Trophoblast cell (in vitro differentiated cells and primary cell): ENCODE measurements at regions not wholly inside any gene's neighbourhood (a gene's known extent, or its start where the extent isn't known, plus 50 kb on each side); places are given as distances from the start of the nearest gene placed in this dataset.

ENCODE experiments used
- DNase-seq, 2 donors: peaks; one replicate each; pipeline ENCODE4 v3.0.0-alpha.2; 2016
- H2AFZ ChIP-seq: 2 replicates; pipeline ENCODE4 v1.6.1; 2013; ENCODE audit warnings: low read length, moderate library complexity, mild to moderate bottlenecking; ENCODE audit not compliant: insufficient read depth, poor library complexity
- H2AK5ac ChIP-seq: 2 replicates; pipeline ENCODE4 v1.6.1; 2013; ENCODE audit warnings: mild to moderate bottlenecking, low read length
- H2BK120ac ChIP-seq: 2 replicates; pipeline ENCODE4 v1.6.1; 2013; ENCODE audit warnings: low read length, mild to moderate bottlenecking, moderate library complexity; ENCODE audit not compliant: insufficient read depth, poor library complexity
- H2BK12ac ChIP-seq: 2 replicates; pipeline ENCODE4 v1.6.1; 2013; ENCODE audit warnings: mild to moderate bottlenecking, low read length, moderate library complexity
- H2BK5ac ChIP-seq: 2 replicates; pipeline ENCODE4 v1.6.1; 2013; ENCODE audit warnings: low read length, low read depth, moderate library complexity, mild to moderate bottlenecking; ENCODE audit not compliant: poor library complexity
- H3K14ac ChIP-seq: 2 replicates; pipeline ENCODE4 v1.6.1; 2013; ENCODE audit warnings: mild to moderate bottlenecking, low read length
- H3K18ac ChIP-seq: 2 replicates; pipeline ENCODE4 v1.6.1; 2013; ENCODE audit warnings: mild to moderate bottlenecking, low read length
- H3K23ac ChIP-seq: 2 replicates; pipeline ENCODE4 v1.6.1; 2013; ENCODE audit warnings: low read length
- H3K27ac ChIP-seq: 2 replicates; pipeline ENCODE4 v1.5.1; 2013; ENCODE audit warnings: low read depth, mild to moderate bottlenecking, inconsistent platforms, low read length, moderate library complexity
- H3K27me3 ChIP-seq: 2 replicates; pipeline ENCODE4 v1.6.1; 2013; ENCODE audit warnings: inconsistent platforms, mild to moderate bottlenecking, low read length, moderate library complexity; ENCODE audit not compliant: insufficient read depth
- H3K36me3 ChIP-seq, 2 experiments: 1 replicate in 1 of 2; 2 replicates in 1 of 2; pipeline ENCODE4 v1.6.1; 2013; ENCODE audit warnings: low read length in 2 of 2, mild to moderate bottlenecking in 2 of 2, moderate library complexity in 1 of 2; ENCODE audit not compliant: insufficient read depth in 2 of 2, control insufficient read depth in 1 of 2
- H3K4ac ChIP-seq: 2 replicates; pipeline ENCODE4 v1.6.1; 2013; ENCODE audit warnings: low read depth, mild to moderate bottlenecking, low read length, moderate library complexity
- H3K4me1 ChIP-seq, 2 experiments: 1 replicate in 1 of 2; 2 replicates in 1 of 2; pipeline ENCODE4 v1.6.1; 2013; ENCODE audit warnings: low read length in 2 of 2, mild to moderate bottlenecking in 2 of 2, moderate library complexity in 1 of 2; ENCODE audit not compliant: insufficient read depth in 2 of 2, control insufficient read depth in 1 of 2
- H3K4me2 ChIP-seq: 2 replicates; pipeline ENCODE4 v1.6.1; 2013; ENCODE audit warnings: inconsistent platforms, mild to moderate bottlenecking, low read length, moderate library complexity
- H3K4me3 ChIP-seq: 2 replicates; pipeline ENCODE4 v1.5.1; 2013; ENCODE audit warnings: mild to moderate bottlenecking, low read depth, low read length, inconsistent platforms
- H3K79me1 ChIP-seq: one replicate; pipeline ENCODE4 v1.6.1; 2013; ENCODE audit warnings: low read length
- H3K79me2 ChIP-seq: 2 replicates; pipeline ENCODE4 v1.6.1; 2013; ENCODE audit warnings: low read length, mild to moderate bottlenecking; ENCODE audit not compliant: control insufficient read depth, insufficient read depth, poor library complexity
- H3K9ac ChIP-seq: 2 replicates; pipeline ENCODE4 v1.6.1; 2013; ENCODE audit warnings: mild to moderate bottlenecking, low read length
- H3K9me3 ChIP-seq: 2 replicates; pipeline ENCODE4 v1.6.1; 2013; ENCODE audit warnings: low read depth, mild to moderate bottlenecking, control low read depth, inconsistent platforms, low read length; ENCODE audit not compliant: insufficient read depth
- H4K12ac ChIP-seq: 2 replicates; pipeline ENCODE4 v1.6.1; 2013; ENCODE audit warnings: low read depth, mild to moderate bottlenecking, low read length, moderate library complexity
- H4K8ac ChIP-seq: 2 replicates; pipeline ENCODE4 v1.6.1; 2013; ENCODE audit warnings: low read depth, mild to moderate bottlenecking, low read length, moderate library complexity
- H4K91ac ChIP-seq: one replicate; pipeline ENCODE4 v1.6.1; 2013; ENCODE audit warnings: low read depth, mild to moderate bottlenecking, low read length, moderate library complexity
- WGBS: extraction: QIAGEN DNeasy Blood & Tissue Kit; methylation state at CpG from one replicate; pipeline ENCODE4 v1.1.7; 2013; ENCODE audit warnings: missing lambda C conversion rate; ENCODE audit not compliant: insufficient read length, insufficient coverage; ENCODE audit errors: extremely low coverage; 5-methylcytosine and 5-hydroxymethylcytosine counted together

DNA sequence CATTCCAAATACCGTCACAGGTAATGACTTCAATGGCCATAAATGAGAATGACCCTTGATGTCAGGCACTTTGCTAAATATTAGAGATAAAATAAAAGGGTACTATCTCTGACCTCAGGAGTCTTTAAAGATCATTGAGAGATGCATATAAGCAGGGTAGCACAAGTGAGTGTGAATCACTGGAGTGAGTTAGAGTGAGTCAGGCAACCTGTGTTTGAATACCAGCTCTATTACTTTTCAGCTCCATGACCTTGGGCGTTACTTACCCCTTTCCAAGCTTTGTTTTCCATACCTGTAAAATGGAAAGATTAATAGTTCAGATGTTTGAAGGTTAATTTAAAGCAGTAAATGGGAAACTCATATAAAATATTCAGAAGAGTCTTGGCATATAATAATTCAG, 1058.0 kb upstream of the ADGRL4 start:
- Histone ChIP-seq H3K4me2 (no peak overlapping the region), H2BK12ac (no peak overlapping the region), H3K79me2 (no peaks in the 10 kb centered on the region), H2BK5ac (no peak overlapping the region), H2AK5ac (no peak overlapping the region), H3K27me3 (no peaks in the 10 kb centered on the region), H3K27ac (no peak overlapping the region), H4K91ac (no peak overlapping the region), H2BK120ac (no peak overlapping the region), H3K18ac (no peak overlapping the region), H3K36me3 (no peaks in the 10 kb centered on the region), H3K23ac (no peak overlapping the region), H3K4ac (no peak overlapping the region), H3K79me1 (no peaks in the 10 kb centered on the region), H3K4me1 (no peaks in the 10 kb centered on the region), H3K4me3 (no peak overlapping the region), H4K8ac (no peak overlapping the region), H3K9me3 (no peaks in the 10 kb centered on the region), H3K9ac (no peak overlapping the region), H3K14ac (no peak overlapping the region), H2AFZ (no peak overlapping the region), H4K12ac (no peak overlapping the region)
- DNase-seq: no peak
- WGBS: no CpG with 5 or more reads among the region's 2 CpGs

DNA sequence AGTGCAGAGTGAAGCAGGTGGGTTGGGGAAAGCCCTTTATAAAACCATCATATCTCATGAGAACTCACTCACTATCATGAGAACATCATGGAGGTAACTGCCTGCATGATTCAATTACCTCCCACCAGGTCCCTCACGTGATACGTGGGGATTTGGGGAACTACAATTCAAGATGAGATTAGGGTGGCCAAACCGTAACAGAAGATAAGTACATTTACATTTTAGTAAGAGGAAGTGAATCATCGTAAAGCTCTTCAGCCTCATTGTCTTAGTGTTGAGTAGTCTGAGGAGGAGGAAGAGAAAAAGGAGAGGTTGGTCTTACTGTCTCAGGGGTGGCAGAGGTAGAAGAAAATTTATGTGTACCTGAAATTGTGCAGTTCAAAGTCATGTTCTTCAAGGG, 1053.4 kb upstream of the ADGRL4 start:
- Histone ChIP-seq H3K18ac (no peak overlapping the region), H3K79me1 (no peaks in the 10 kb centered on the region), H3K4me1 (no peaks in the 10 kb centered on the region), H3K36me3 (no peaks in the 10 kb centered on the region), H3K4me3 (no peak overlapping the region), H2BK12ac (no peak overlapping the region), H3K9me3 (no peaks in the 10 kb centered on the region), H4K12ac (no peak overlapping the region), H3K27ac (no peak overlapping the region), H3K9ac (no peak overlapping the region), H2AK5ac (no peak overlapping the region), H2BK5ac (no peak overlapping the region), H4K91ac (no peak overlapping the region), H3K4ac (no peak overlapping the region), H3K79me2 (no peaks in the 10 kb centered on the region), H3K23ac (no peak overlapping the region), H3K14ac (no peak overlapping the region), H2AFZ (no peak overlapping the region), H3K4me2 (no peak overlapping the region), H2BK120ac (no peak overlapping the region), H3K27me3 (no peaks in the 10 kb centered on the region), H4K8ac (no peak overlapping the region)
- DNase-seq: no peak
- WGBS: no CpG with 5 or more reads among the region's 4 CpGs

GRCh38 chr1:80056179-80056578, 1049.6 kb upstream of the ADGRL4 start:
- no peak overlapping the region for H4K91ac ChIP-seq
- no peak overlapping the region for H3K27ac ChIP-seq
- H2AFZ ChIP-seq: no peak overlapping the region
- no peak overlapping the region for H4K12ac ChIP-seq
- H3K18ac ChIP-seq: no peak overlapping the region
- H3K79me1 ChIP-seq: no peaks in the 10 kb centered on the region
- no peaks in the 10 kb centered on the region for H3K79me2 ChIP-seq
- no peak overlapping the region for H3K23ac ChIP-seq
- no peak overlapping the region for H3K9ac ChIP-seq
- no peak overlapping the region for H2BK5ac ChIP-seq
- peaks cover 0 to 5% of the 10 kb centered on the region in 2 experiments for H3K4me1 ChIP-seq
- no peak overlapping the region for H2BK12ac ChIP-seq
- H2AK5ac ChIP-seq: no peak overlapping the region
- H3K36me3 ChIP-seq: no peaks in the 10 kb centered on the region
- no peak overlapping the region for H2BK120ac ChIP-seq
- H4K8ac ChIP-seq: no peak overlapping the region
- H3K14ac ChIP-seq: no peak overlapping the region
- H3K27me3 ChIP-seq: no peaks in the 10 kb centered on the region
- H3K4me2 ChIP-seq: no peak overlapping the region
- no peak overlapping the region for H3K4me3 ChIP-seq
- no peak for DNase-seq
- peaks cover 2% of the 10 kb centered on the region for H3K9me3 ChIP-seq
- H3K4ac ChIP-seq: no peak overlapping the region

DNA sequence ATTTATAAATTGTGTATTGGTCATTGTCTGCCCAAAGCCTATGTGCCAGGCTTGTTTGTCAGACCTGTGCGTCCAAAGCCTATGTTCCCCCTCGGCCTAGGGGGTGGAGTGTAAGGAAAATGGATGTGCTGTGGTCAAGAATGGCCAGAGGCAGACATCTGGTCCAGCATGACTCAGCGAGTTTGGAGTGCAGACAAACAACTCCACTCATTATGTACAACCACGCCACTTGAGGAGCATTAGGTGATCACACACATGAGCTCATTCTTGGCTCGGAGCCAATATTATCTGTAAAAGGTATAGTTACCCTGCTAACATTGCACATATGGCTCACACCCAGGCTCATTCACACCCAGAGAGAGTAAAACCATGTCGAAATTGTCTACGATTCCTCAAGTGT, 1047.6 kb upstream of the ADGRL4 start:
- no peaks in the 10 kb centered on the region for H3K27me3 ChIP-seq
- no CpG with 5 or more reads among the region's 7 CpGs for WGBS

More for the DNA sequence above, 1047.6 kb upstream of the ADGRL4 start:
- Histone ChIP-seq H3K4ac (no peak overlapping the region), H3K23ac (no peak overlapping the region), H3K9ac (no peak overlapping the region), H4K8ac (no peak overlapping the region), H2BK120ac (peak overlapping the region; percentile 63), H2AFZ (no peak overlapping the region), H4K91ac (no peak overlapping the region), H3K4me2 (peak overlapping the region; percentile 30), H3K9me3 (peaks cover 2% of the 10 kb centered on the region), H3K79me2 (no peaks in the 10 kb centered on the region), H3K79me1 (no peaks in the 10 kb centered on the region), H2AK5ac (no peak overlapping the region), H4K12ac (no peak overlapping the region), H3K18ac (no peak overlapping the region), H3K27ac (no peak overlapping the region), H2BK5ac (no peak overlapping the region), H2BK12ac (no peak overlapping the region), H3K36me3 (no peaks in the 10 kb centered on the region), H3K14ac (no peak overlapping the region), H3K4me3 (no peak overlapping the region), H3K4me1 (peaks cover 0 to 5% of the 10 kb centered on the region in 2 experiments)
- DNase-seq: peak; percentile 3 to 7
